GM12875 (cell line): ENCODE measurements at regions not wholly inside any gene's neighbourhood (a gene's known extent, or its start where the extent isn't known, plus 50 kb on each side); places are given as distances from the start of the nearest gene placed in this dataset.

ENCODE experiments used
- H3K4me3 ChIP-seq: one replicate; pipeline ENCODE4 v1.5.1; 2011; ENCODE audit warnings: low read depth, low read length, control low read depth
- CTCF ChIP-seq: IDR thresholded peaks from 2 replicates; pipeline ENCODE4 v1.5.1; 2011; ENCODE audit warnings: low read depth, mild to moderate bottlenecking, control low read depth, inconsistent platforms, low read length, moderate library complexity, borderline replicate concordance; ENCODE audit not compliant: insufficient read depth

GRCh38 chr11:109933126-109933525 is 160.1 kb upstream of the ZC3H12C start:
- no peak overlapping the region for H3K4me3 ChIP-seq
- no peak for TF ChIP-seq CTCF

GRCh38 chr11:109934151-109934550 is 159.0 kb upstream of the ZC3H12C start:
- H3K4me3 ChIP-seq = no peak overlapping the region
- TF ChIP-seq CTCF = no peak

GRCh38 chr11:109936661-109937180 is 156.5 kb upstream of the ZC3H12C start:
- no peak overlapping the region for H3K4me3 ChIP-seq
- TF ChIP-seq CTCF = no peak

GRCh38 chr11:109937968-109938367 is 155.2 kb upstream of the ZC3H12C start:
- no peak for TF ChIP-seq CTCF
- H3K4me3 ChIP-seq = no peak overlapping the region

GRCh38 chr11:109939166-109939810 is 153.9 kb upstream of the ZC3H12C start:
- H3K4me3 ChIP-seq = no peak overlapping the region
- peak; percentile 39; the same call in 1 of the 2 replicates for TF ChIP-seq CTCF

- no peak overlapping the region for H3K4me3 ChIP-seq
- no peak for TF ChIP-seq CTCF
Observed at GRCh38 chr11:109940816-109941215, 152.4 kb upstream of the ZC3H12C start.

- TF ChIP-seq CTCF = no peak
- H3K4me3 ChIP-seq = no peak overlapping the region
Observed at GRCh38 chr11:109945626-109946321, 147.4 kb upstream of the ZC3H12C start.
